H1 (cell line): ENCODE measurements at regions not wholly inside any gene's neighbourhood (a gene's known extent, or its start where the extent isn't known, plus 50 kb on each side); places are given as distances from the start of the nearest gene placed in this dataset.

Experiments used
- CTCF ChIA-PET: fragments of 300-600 bp; sonication (Branson Sonifier 250); formaldehyde crosslinking; loops from one replicate; lab custom pipeline; 2021; ENCODE audit not compliant: partially characterized antibody; lab: Charles Lee
- POLR2A ChIA-PET: fragments of 300-600 bp; sonication (Branson Sonifier 250); formaldehyde crosslinking; loops from one replicate; lab custom pipeline; 2021; ENCODE audit warnings: inconsistent platforms; ENCODE audit not compliant: partially characterized antibody; lab: Charles Lee
- DNase-seq, 2 experiments: peaks; one replicate each; pipeline versions ENCODE4 v3.0.0 to v3.0.0-alpha.2; 2010 to 2022; ENCODE audit warnings: low spot score in 2 of 2, low read depth in 1 of 2, mixed read lengths in 1 of 2
- FAIRE-seq: peaks from 2 replicates; lab custom pipeline; 2011; peaks lifted over from hg19 to GRCh38; lab: Jason Lieb, UNC
- H2AFZ ChIP-seq: 2 replicates; pipeline ENCODE4 v1.8.1; 2012; ENCODE audit warnings: low read length, inconsistent platforms
- H2AK5ac ChIP-seq: 2 replicates; pipeline ENCODE4 v1.6.1; 2013; ENCODE audit warnings: low read depth, low read length
- H2BK120ac ChIP-seq: replicated peaks from 2 replicates; pipeline ENCODE3; 2013; ENCODE audit warnings: low read depth, low read length, inconsistent platforms
- H2BK12ac ChIP-seq: 2 replicates; pipeline ENCODE4 v1.6.1; 2013; ENCODE audit warnings: low read depth, low read length
- H2BK15ac ChIP-seq: 2 replicates; pipeline ENCODE4 v1.6.1; 2013; ENCODE audit warnings: low read length
- H2BK20ac ChIP-seq: 2 replicates; pipeline ENCODE4 v1.6.1; 2013; ENCODE audit warnings: low read length
- H2BK5ac ChIP-seq: 2 replicates; pipeline ENCODE4 v1.6.1; 2013; ENCODE audit warnings: low read depth, low read length
- H3K14ac ChIP-seq: 2 replicates; pipeline ENCODE4 v1.6.1; 2013; ENCODE audit warnings: inconsistent platforms; ENCODE audit not compliant: insufficient read length
- H3K18ac ChIP-seq: 2 replicates; pipeline ENCODE4 v1.6.1; 2013; ENCODE audit warnings: low read length; ENCODE audit errors: extremely low read depth
- H3K23ac ChIP-seq: 2 replicates; pipeline ENCODE4 v1.6.1; 2013; ENCODE audit warnings: inconsistent platforms; ENCODE audit not compliant: insufficient read length
- H3K23me2 ChIP-seq: 2 replicates; pipeline ENCODE4 v1.6.1; 2013; ENCODE audit warnings: low read depth, low read length
- H3K27ac ChIP-seq: 2 replicates; pipeline ENCODE4 v1.6.1; 2011; ENCODE audit warnings: low read depth, low read length, inconsistent platforms
- H3K27me3 ChIP-seq, 4 experiments: replicated peaks in 1 of 4; 1 replicate in 1 of 4; 2 replicates in 3 of 4; pipeline versions ENCODE4 v1.6.1 to v1.8.1; 2011 to 2013; ENCODE audit warnings: low read length in 3 of 4, mild to moderate bottlenecking in 3 of 4, inconsistent platforms in 2 of 4, mixed read lengths in 2 of 4, moderate library complexity in 1 of 4; ENCODE audit not compliant: control insufficient read depth in 3 of 4, insufficient read depth in 3 of 4; ENCODE audit errors: extremely low read depth in 1 of 4
- H3K36me3 ChIP-seq, 4 experiments: 2 replicates each; pipeline versions ENCODE4 v1.6.1 to v1.8.1; 2011 to 2013; ENCODE audit warnings: mild to moderate bottlenecking in 4 of 4, low read length in 3 of 4, moderate library complexity in 2 of 4, control low read depth in 1 of 4, inconsistent platforms in 1 of 4; ENCODE audit not compliant: insufficient read depth in 4 of 4, control insufficient read depth in 2 of 4
- H3K4ac ChIP-seq: replicated peaks from 2 replicates; pipeline ENCODE3; 2013; ENCODE audit warnings: low read length, low read depth, mixed read lengths, inconsistent platforms; ENCODE audit not compliant: insufficient read length
- H3K4me1 ChIP-seq, 4 experiments: replicated peaks in 1 of 4; 1 replicate in 1 of 4; 2 replicates in 3 of 4; pipeline versions ENCODE4 v1.6.1 to v1.8.1; 2011 to 2013; ENCODE audit warnings: low read length in 3 of 4, inconsistent platforms in 2 of 4, mixed read lengths in 1 of 4; ENCODE audit not compliant: insufficient read depth in 4 of 4, control insufficient read depth in 3 of 4
- H3K4me2 ChIP-seq, 2 experiments: 2 replicates each; pipeline versions ENCODE4 v1.6.1 to v1.8.1; 2011 to 2013; ENCODE audit warnings: low read depth in 2 of 2, low read length in 2 of 2, control low read depth in 1 of 2, inconsistent platforms in 1 of 2, mild to moderate bottlenecking in 1 of 2; ENCODE audit not compliant: insufficient read depth in 1 of 2
- H3K4me3 ChIP-seq, 4 experiments: fragments of 200-600, 300-600 bp in 1 of 4; sonication (generic), shearing (Covaris generic), sonication (Bioruptor Twin) in 1 of 4; 2 replicates each; pipeline versions ENCODE4 v1.5.1 to v1.8.1; 2011 to 2016; ENCODE audit warnings: low read length in 4 of 4, low read depth in 3 of 4, control low read depth in 2 of 4, inconsistent platforms in 2 of 4, mild to moderate bottlenecking in 2 of 4, mixed read lengths in 1 of 4, moderate library complexity in 1 of 4; ENCODE audit not compliant: insufficient read depth in 2 of 4; ENCODE audit errors: extremely low read depth in 1 of 4
- H3K56ac ChIP-seq: replicated peaks from 2 replicates; pipeline ENCODE3; 2013; ENCODE audit warnings: low read depth, mild to moderate bottlenecking, mixed read lengths, low read length, inconsistent platforms; ENCODE audit not compliant: insufficient read length
- H3K79me1 ChIP-seq: 2 replicates; pipeline ENCODE4 v1.6.1; 2013; ENCODE audit warnings: low read depth, low read length, control low read depth
- H3K79me2 ChIP-seq, 2 experiments: 2 replicates each; pipeline versions ENCODE4 v1.6.1 to v1.8.1; 2012 to 2013; ENCODE audit warnings: low read length in 2 of 2, mild to moderate bottlenecking in 2 of 2, inconsistent platforms in 1 of 2; ENCODE audit not compliant: insufficient read depth in 2 of 2, control insufficient read depth in 1 of 2
- H3K9ac ChIP-seq, 4 experiments: replicated peaks in 1 of 4; 1 replicate in 1 of 4; 2 replicates in 3 of 4; pipeline versions ENCODE4 v1.6.1 to v1.8.1; 2011 to 2013; ENCODE audit warnings: low read depth in 3 of 4, low read length in 3 of 4, control low read depth in 2 of 4, mild to moderate bottlenecking in 2 of 4, moderate library complexity in 2 of 4, inconsistent platforms in 1 of 4; ENCODE audit errors: extremely low read depth in 1 of 4
- H3K9me3 ChIP-seq, 2 experiments: 2 replicates each; pipeline versions ENCODE4 v1.6.1 to v1.8.1; 2012 to 2013; ENCODE audit warnings: mild to moderate bottlenecking in 2 of 2, moderate library complexity in 2 of 2, control low read depth in 1 of 2, inconsistent platforms in 1 of 2, low read depth in 1 of 2, low read length in 1 of 2, mixed read lengths in 1 of 2; ENCODE audit not compliant: insufficient read depth in 2 of 2
- H4K20me1 ChIP-seq, 2 experiments: replicated peaks in 1 of 2; 2 replicates each; pipeline versions ENCODE3 to v1.8.1; 2011 to 2013; ENCODE audit warnings: inconsistent platforms in 2 of 2, low read length in 2 of 2, mild to moderate bottlenecking in 1 of 2; ENCODE audit not compliant: insufficient read depth in 2 of 2, control insufficient read depth in 1 of 2
- H4K5ac ChIP-seq: 2 replicates; pipeline ENCODE4 v1.6.1; 2013; ENCODE audit warnings: low read length, low read depth, mixed read lengths, inconsistent platforms; ENCODE audit not compliant: insufficient read length
- H4K8ac ChIP-seq: 2 replicates; pipeline ENCODE4 v1.8.0; 2013; ENCODE audit warnings: mild to moderate bottlenecking, moderate library complexity, low read length, inconsistent platforms; ENCODE audit not compliant: insufficient read depth; ENCODE audit errors: extremely low read depth
- H4K91ac ChIP-seq: replicated peaks from 2 replicates; pipeline ENCODE3; 2013; ENCODE audit warnings: low read length, mixed read lengths, inconsistent platforms; ENCODE audit not compliant: insufficient read length
- CHD2 ChIP-seq: IDR thresholded peaks from 2 replicates; pipeline ENCODE4 v1.6.1; 2012; ENCODE audit warnings: low read length, improper control_type of control experiment
- EGR1 ChIP-seq: IDR thresholded peaks from 2 replicates; pipeline ENCODE4 v1.6.1; 2011; ENCODE audit warnings: low read depth, low read length, borderline replicate concordance
- EP300 ChIP-seq, 2 experiments: IDR thresholded peaks; 1 replicate in 1 of 2; 2 replicates in 1 of 2; pipeline ENCODE4 v1.6.1; 2011 to 2012; ENCODE audit warnings: low read depth in 2 of 2, low read length in 2 of 2, mild to moderate bottlenecking in 2 of 2, borderline replicate concordance in 1 of 2, inconsistent platforms in 1 of 2, moderate library complexity in 1 of 2
- GABPA ChIP-seq: IDR thresholded peaks from 2 replicates; pipeline ENCODE4 v1.6.1; 2011; ENCODE audit warnings: mild to moderate bottlenecking, low read length, moderate library complexity, borderline replicate concordance; ENCODE audit not compliant: insufficient read depth
- KDM1A ChIP-seq: fragments of 200-600, 300-600 bp; sonication (generic); IDR thresholded peaks from 2 replicates; pipeline ENCODE4 v1.7.1; 2016; ENCODE audit warnings: mild to moderate bottlenecking, low read length, borderline replicate concordance
- NRF1 ChIP-seq: IDR thresholded peaks from 2 replicates; pipeline ENCODE4 v1.6.1; 2011; ENCODE audit warnings: mild to moderate bottlenecking, low read depth, low read length, improper control_type of control experiment
- PHF8 ChIP-seq: fragments of 200-600 bp; sonication (generic); conservative IDR thresholded peaks from 2 replicates; pipeline ENCODE4 v1.7.1; 2012; ENCODE audit warnings: low read depth, mild to moderate bottlenecking, inconsistent platforms, low read length, moderate library complexity
- SIX5 ChIP-seq: IDR thresholded peaks from 2 replicates; pipeline ENCODE4 v1.6.1; 2011; ENCODE audit warnings: mild to moderate bottlenecking, low read depth, low read length
- YY1 ChIP-seq: IDR thresholded peaks from 2 replicates; pipeline ENCODE4 v1.6.1; 2011; ENCODE audit warnings: low read depth, mild to moderate bottlenecking, low read length
- WGBS, 2 experiments: shearing (Covaris generic) in 1 of 2; methylation state at CpG; one replicate each; pipeline versions ENCODE4 v1.1.6 to v1.1.7; 2013 to 2015; ENCODE audit warnings: low lambda C conversion rate in 2 of 2, mixed read lengths in 2 of 2, inconsistent platforms in 1 of 2, low coverage in 1 of 2, missing lambda C conversion rate in 1 of 2; ENCODE audit not compliant: insufficient replicate concordance in 2 of 2, insufficient coverage in 1 of 2, insufficient read length in 1 of 2; ENCODE audit errors: extremely low coverage in 1 of 2, missing lambda C conversion rate in 1 of 2; 5-methylcytosine and 5-hydroxymethylcytosine counted together
- TF ChIP-seq, protein P1 (sequence below): IDR thresholded peaks from 2 replicates; pipeline ENCODE4 v1.6.1; 2012; ENCODE audit warnings: low read length, inconsistent platforms

GRCh38 chr13:90395846-90396245 is 951.6 kb upstream of the MIR17HG start:
- no peak overlapping the region for H2AFZ ChIP-seq
- no peaks in the 10 kb centered on the region for H3K79me1 ChIP-seq
- H4K5ac ChIP-seq: no peak overlapping the region

More at GRCh38 chr13:90395846-90396245, 951.6 kb upstream of the MIR17HG start:
- Histone ChIP-seq H3K56ac (no peak overlapping the region), H4K8ac (no peak overlapping the region), H3K9ac (no peak overlapping the region), H3K14ac (no peak overlapping the region), H3K23ac (no peak overlapping the region), H3K18ac (no peak overlapping the region), H3K27me3 (no peaks in the 10 kb centered on the region), H3K27ac (no peak overlapping the region), H3K9me3 (0 out of 4 replicates have a peak, but pooled peaks cover 2 to 3% of the 10 kb centered on the region in 2 experiments), H3K4me2 (no peak overlapping the region), H2BK5ac (no peak overlapping the region), H2BK20ac (no peak overlapping the region), H2AK5ac (no peak overlapping the region), H2BK12ac (no peak overlapping the region), H2BK120ac (no peak overlapping the region), H4K91ac (no peak overlapping the region), H3K36me3 (no peaks in the 10 kb centered on the region), H4K20me1 (no peaks in the 10 kb centered on the region), H3K4me3 (no peak overlapping the region), H3K79me2 (no peaks in the 10 kb centered on the region), H3K4ac (no peak overlapping the region), H3K23me2 (no peaks in the 10 kb centered on the region), H2BK15ac (no peak overlapping the region), H3K4me1 (peaks cover 0 to 9% (median 2%) of the 10 kb centered on the region in 4 experiments; a peak in 5 of 7 replicates)
- FAIRE-seq (no peak), DNase-seq (no peak)
- WGBS, 2 experiments: 90% methylated on average over 3 of the region's 3 CpGs; no CpG with 5 or more reads in 1 of the 2 experiments
- ChIA-PET CTCF (interaction anchor here (1.6 kb wide), 1 partner anchor 27 kb away, joined by 5 read pairs; no protein-coding TSS in a partner anchor), POLR2A (no interaction called here)
- TF ChIP-seq NRF1 (no peak), CHD2 (no peak), SIX5 (no peak), YY1 (no peak), EGR1 (no peak), EP300 (IDR thresholded peaks at IDR 0.05; ENCODE audit: borderline replicate concordance in 1 of 2, low read depth in 2 of 2, low read length in 2 of 2) (no peak), PHF8 (no peak), GABPA (no peak), KDM1A (no peak)
- TF ChIP-seq, protein P1, sequence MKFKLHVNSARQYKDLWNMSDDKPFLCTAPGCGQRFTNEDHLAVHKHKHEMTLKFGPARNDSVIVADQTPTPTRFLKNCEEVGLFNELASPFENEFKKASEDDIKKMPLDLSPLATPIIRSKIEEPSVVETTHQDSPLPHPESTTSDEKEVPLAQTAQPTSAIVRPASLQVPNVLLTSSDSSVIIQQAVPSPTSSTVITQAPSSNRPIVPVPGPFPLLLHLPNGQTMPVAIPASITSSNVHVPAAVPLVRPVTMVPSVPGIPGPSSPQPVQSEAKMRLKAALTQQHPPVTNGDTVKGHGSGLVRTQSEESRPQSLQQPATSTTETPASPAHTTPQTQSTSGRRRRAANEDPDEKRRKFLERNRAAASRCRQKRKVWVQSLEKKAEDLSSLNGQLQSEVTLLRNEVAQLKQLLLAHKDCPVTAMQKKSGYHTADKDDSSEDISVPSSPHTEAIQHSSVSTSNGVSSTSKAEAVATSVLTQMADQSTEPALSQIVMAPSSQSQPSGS: no peak
